GM20000 (cell line): ENCODE measurements at regions not wholly inside any gene's neighbourhood (a gene's known extent, or its start where the extent isn't known, plus 50 kb on each side); places are given as distances from the start of the nearest gene placed in this dataset.

Experiments
- DNase-seq: peaks from one replicate; pipeline ENCODE4 v3.0.0; 2012; ENCODE audit warnings: low spot score
- TF ChIP-seq, protein P1 (sequence below): IDR thresholded peaks from 2 replicates; pipeline ENCODE4 v1.5.1; 2012; ENCODE audit warnings: mild to moderate bottlenecking, control low read depth; ENCODE audit errors: extremely low read depth, missing control alignments

GRCh38 chr2:129325151-129325550 lies 654.3 kb upstream of the RAB6C start:
- TF ChIP-seq, protein P1, sequence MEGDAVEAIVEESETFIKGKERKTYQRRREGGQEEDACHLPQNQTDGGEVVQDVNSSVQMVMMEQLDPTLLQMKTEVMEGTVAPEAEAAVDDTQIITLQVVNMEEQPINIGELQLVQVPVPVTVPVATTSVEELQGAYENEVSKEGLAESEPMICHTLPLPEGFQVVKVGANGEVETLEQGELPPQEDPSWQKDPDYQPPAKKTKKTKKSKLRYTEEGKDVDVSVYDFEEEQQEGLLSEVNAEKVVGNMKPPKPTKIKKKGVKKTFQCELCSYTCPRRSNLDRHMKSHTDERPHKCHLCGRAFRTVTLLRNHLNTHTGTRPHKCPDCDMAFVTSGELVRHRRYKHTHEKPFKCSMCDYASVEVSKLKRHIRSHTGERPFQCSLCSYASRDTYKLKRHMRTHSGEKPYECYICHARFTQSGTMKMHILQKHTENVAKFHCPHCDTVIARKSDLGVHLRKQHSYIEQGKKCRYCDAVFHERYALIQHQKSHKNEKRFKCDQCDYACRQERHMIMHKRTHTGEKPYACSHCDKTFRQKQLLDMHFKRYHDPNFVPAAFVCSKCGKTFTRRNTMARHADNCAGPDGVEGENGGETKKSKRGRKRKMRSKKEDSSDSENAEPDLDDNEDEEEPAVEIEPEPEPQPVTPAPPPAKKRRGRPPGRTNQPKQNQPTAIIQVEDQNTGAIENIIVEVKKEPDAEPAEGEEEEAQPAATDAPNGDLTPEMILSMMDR, result no peak
- no peak for DNase-seq

- TF ChIP-seq, protein P1, result no peak
- no peak for DNase-seq
Observed at GRCh38 chr2:129329574-129329973, 649.9 kb upstream of the RAB6C start.

DNA sequence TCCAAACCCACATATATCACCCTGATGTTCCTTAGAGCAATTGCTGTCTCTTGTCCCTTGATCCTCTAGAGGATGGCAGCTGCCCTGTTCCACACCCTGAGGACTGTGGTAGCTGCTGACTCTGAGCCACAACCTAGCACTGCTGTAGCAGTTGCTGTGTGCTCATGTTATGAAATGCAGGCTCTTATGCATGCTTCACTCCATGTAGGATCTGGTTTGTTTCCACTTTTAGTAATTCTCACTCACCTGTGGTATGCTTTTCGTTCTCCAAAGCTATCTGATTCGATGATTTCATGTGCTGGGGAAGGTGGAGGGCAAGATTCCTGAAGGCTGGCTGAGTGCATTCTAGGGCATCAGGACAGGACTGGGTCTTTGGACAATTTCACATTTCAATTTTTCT lies 649.0 kb upstream of the RAB6C start:
- TF ChIP-seq, protein P1, result no peak
- DNase-seq, result no peak

DNA sequence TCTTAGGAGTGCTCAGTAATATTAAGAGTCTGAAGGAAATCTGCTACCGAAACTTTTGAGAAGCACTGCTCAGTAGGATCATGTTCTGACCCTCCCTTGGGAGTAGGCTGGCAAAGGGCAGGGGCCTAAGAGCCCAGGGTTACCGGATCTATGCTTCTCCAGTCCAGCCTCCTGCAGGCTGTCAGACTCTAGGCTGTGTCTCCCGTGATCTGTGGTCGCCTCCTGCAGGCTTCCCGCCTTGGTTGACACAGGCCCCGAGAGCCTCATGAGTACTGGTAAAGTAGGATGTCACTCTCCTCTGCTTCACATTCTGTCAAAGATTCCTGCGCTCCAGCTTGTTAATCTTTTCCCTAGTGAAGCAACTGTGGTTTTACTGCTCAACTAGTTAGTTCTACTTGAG lies 647.8 kb upstream of the RAB6C start:
- no peak for DNase-seq
- TF ChIP-seq, protein P1, result no peak

DNA sequence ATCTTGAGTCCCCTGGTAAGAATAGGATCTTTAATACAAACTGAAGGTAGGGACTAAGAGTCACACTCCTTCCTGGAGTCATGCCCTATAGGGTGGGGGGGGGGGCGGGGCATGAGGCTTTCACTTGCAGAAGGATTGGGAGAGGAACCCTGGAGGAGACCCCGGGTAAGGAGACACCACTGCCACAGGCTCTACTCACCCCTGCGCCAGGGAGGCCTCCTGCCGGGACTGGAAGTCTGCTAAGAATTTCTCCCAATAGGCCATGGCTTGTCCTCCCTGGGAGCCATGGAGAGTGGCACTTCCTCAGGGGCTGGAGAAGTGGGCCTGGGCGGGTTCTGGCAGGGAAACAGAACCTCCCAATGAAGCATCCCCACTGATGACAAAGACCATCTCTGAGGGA lies 645.3 kb upstream of the RAB6C start:
- DNase-seq, result no peak
- TF ChIP-seq, protein P1, result no peak

GRCh38 chr2:129334696-129335410 lies 644.6 kb upstream of the RAB6C start:
- TF ChIP-seq, protein P1, result no peak
- DNase-seq, result no peak

- TF ChIP-seq, protein P1, result no peak
- DNase-seq, result no peak
Observed at GRCh38 chr2:129336276-129336675, 643.2 kb upstream of the RAB6C start.
